GM23248 (cell line): ENCODE measurements at regions not wholly inside any gene's neighbourhood (a gene's known extent, or its start where the extent isn't known, plus 50 kb on each side); places are given as distances from the start of the nearest gene placed in this dataset.

ENCODE experiments used
- DNase-seq: peaks from one replicate; pipeline ENCODE4 v3.0.0-alpha.2; 2015
- H2AFZ ChIP-seq: fragments of 200-600 bp; sonication (generic); 2 replicates; pipeline ENCODE4 v1.6.1; 2016; ENCODE audit warnings: antibody characterized with exemption
- H3F3A ChIP-seq: fragments of 200-600 bp; sonication (generic); 2 replicates; pipeline ENCODE4 v1.6.1; 2016; ENCODE audit warnings: mild to moderate bottlenecking, antibody characterized with exemption, mixed run types; ENCODE audit not compliant: insufficient read depth
- H3K27ac ChIP-seq: fragments of 200-600 bp; sonication (generic); 2 replicates; pipeline ENCODE4 v1.5.1; 2016; ENCODE audit warnings: mild to moderate bottlenecking
- H3K27me3 ChIP-seq: fragments of 200-600 bp; sonication (generic); replicated peaks from 2 replicates; pipeline ENCODE4 v1.6.1; 2016; ENCODE audit warnings: mild to moderate bottlenecking; ENCODE audit not compliant: insufficient read depth
- H3K36me3 ChIP-seq: fragments of 200-600 bp; sonication (generic); 2 replicates; pipeline ENCODE4 v1.6.1; 2016; ENCODE audit warnings: low read depth, mild to moderate bottlenecking
- H3K4me1 ChIP-seq: fragments of 200-600 bp; sonication (generic); 2 replicates; pipeline ENCODE4 v1.6.1; 2016; ENCODE audit warnings: mild to moderate bottlenecking; ENCODE audit not compliant: insufficient read depth
- H3K4me2 ChIP-seq: fragments of 200-600 bp; sonication (generic); one replicate; pipeline ENCODE4 v1.6.1; 2016; ENCODE audit warnings: mild to moderate bottlenecking; ENCODE audit not compliant: unreplicated experiment
- H3K4me3 ChIP-seq: fragments of 200-600 bp; sonication (generic); 2 replicates; pipeline ENCODE4 v1.5.1; 2016; ENCODE audit warnings: mild to moderate bottlenecking
- H3K79me2 ChIP-seq: fragments of 200-600 bp; sonication (generic); 2 replicates; pipeline ENCODE4 v1.6.1; 2016; ENCODE audit warnings: mild to moderate bottlenecking; ENCODE audit not compliant: insufficient read depth
- H3K9ac ChIP-seq: fragments of 200-600 bp; sonication (generic); 2 replicates; pipeline ENCODE4 v1.6.1; 2016; ENCODE audit warnings: mild to moderate bottlenecking
- H3K9me2 ChIP-seq: fragments of 200-600 bp; sonication (generic); 2 replicates; pipeline ENCODE4 v1.6.1; 2016; ENCODE audit warnings: mixed run types, mild to moderate bottlenecking, moderate library complexity; ENCODE audit not compliant: insufficient read depth
- H3K9me3 ChIP-seq: fragments of 200-600 bp; sonication (generic); one replicate; pipeline ENCODE4 v1.6.1; 2017; ENCODE audit warnings: low read depth
- H4K20me1 ChIP-seq: fragments of 200-600 bp; sonication (generic); 2 replicates; pipeline ENCODE4 v1.6.0; 2016; ENCODE audit not compliant: insufficient read depth
- EZH2 ChIP-seq: fragments of 200-600 bp; sonication (generic); IDR thresholded peaks from 2 replicates; pipeline ENCODE4 v1.6.1; 2018; ENCODE audit warnings: antibody characterized with exemption, mild to moderate bottlenecking; ENCODE audit not compliant: insufficient read depth, poor library complexity, severe bottlenecking
- EZH2phosphoT487 ChIP-seq: fragments of 200-600 bp; sonication (generic); IDR thresholded peaks from 2 replicates; pipeline ENCODE4 v1.6.1; 2018; ENCODE audit warnings: antibody characterized with exemption, moderate library complexity, mild to moderate bottlenecking, low read depth; ENCODE audit not compliant: insufficient read depth
- WGBS, 2 experiments: methylation state at CpG; one replicate each; pipeline ENCODE4 v1.1.6; 2015 to 2017; ENCODE audit warnings: low lambda C conversion rate in 2 of 2, low coverage in 1 of 2; ENCODE audit errors: missing lambda C conversion rate in 2 of 2; 5-methylcytosine and 5-hydroxymethylcytosine counted together
- in situ Hi-C: fragments of 300-500 bp; cut with MboI; formaldehyde crosslinking; loops from 2 replicates; pipeline ENCODE4 v1.15.0; 2020

- no peak for DNase-seq
- TF ChIP-seq EZH2phosphoT487 (no peak), EZH2 (no peak)
- no peak overlapping the region for H3K27ac ChIP-seq
- H3K36me3 ChIP-seq: no peaks in the 10 kb centered on the region
- no peak overlapping the region for H3K4me3 ChIP-seq
- H3K27me3 ChIP-seq: no peaks in the 10 kb centered on the region
- no peaks in the 10 kb centered on the region for H3K79me2 ChIP-seq
- no peaks in the 10 kb centered on the region for H3K9me3 ChIP-seq
- no peaks in the 10 kb centered on the region for H3K9me2 ChIP-seq
- no peaks in the 10 kb centered on the region for H4K20me1 ChIP-seq
- H2AFZ ChIP-seq: no peak overlapping the region
- no peak overlapping the region for H3K4me2 ChIP-seq
- H3F3A ChIP-seq: no peaks in the 10 kb centered on the region
- no peak overlapping the region for H3K9ac ChIP-seq
- H3K4me1 ChIP-seq: no peaks in the 10 kb centered on the region
- WGBS, 2 experiments: 13 to 31% methylated on average over 1 of the region's 1 CpG
- in situ Hi-C loops: no loop called here
These were observed 407.0 kb downstream of the DSEL start for GRCh38 chr18:67109535-67109934.

GRCh38 chr18:67108894-67109293 lies 407.6 kb downstream of the DSEL start:
- H3K4me3 ChIP-seq: no peak overlapping the region
- TF ChIP-seq EZH2 (no peak), EZH2phosphoT487 (no peak)
- H3K9me2 ChIP-seq: no peaks in the 10 kb centered on the region
- H3K36me3 ChIP-seq: no peaks in the 10 kb centered on the region
- no peaks in the 10 kb centered on the region for H4K20me1 ChIP-seq
- no peaks in the 10 kb centered on the region for H3K79me2 ChIP-seq
- DNase-seq: no peak
- no peak overlapping the region for H3K27ac ChIP-seq
- H3K4me1 ChIP-seq: no peaks in the 10 kb centered on the region
- H3F3A ChIP-seq: no peaks in the 10 kb centered on the region
- in situ Hi-C loops: no loop called here
- 71 to 73% methylated on average over 3 of the region's 3 CpGs for WGBS, 2 experiments
- H2AFZ ChIP-seq: no peak overlapping the region
- H3K4me2 ChIP-seq: no peak overlapping the region
- H3K9ac ChIP-seq: no peak overlapping the region
- no peaks in the 10 kb centered on the region for H3K9me3 ChIP-seq
- H3K27me3 ChIP-seq: 0 out of 2 replicates have a peak, but pooled peaks cover 4% of the 10 kb centered on the region

- Histone ChIP-seq H3K36me3 (no peaks in the 10 kb centered on the region), H3K27me3 (0 out of 2 replicates have a peak, but pooled peaks cover 4% of the 10 kb centered on the region), H4K20me1 (no peaks in the 10 kb centered on the region), H3K4me3 (no peak overlapping the region), H2AFZ (no peak overlapping the region), H3K9ac (no peak overlapping the region), H3K27ac (no peak overlapping the region), H3K9me2 (no peaks in the 10 kb centered on the region), H3K4me1 (no peaks in the 10 kb centered on the region), H3F3A (no peaks in the 10 kb centered on the region), H3K79me2 (no peaks in the 10 kb centered on the region), H3K9me3 (no peaks in the 10 kb centered on the region), H3K4me2 (no peak overlapping the region)
- peak; percentile 84 for DNase-seq
- in situ Hi-C loops: no loop called here
- 47 to 48% methylated on average over 7 of the region's 7 CpGs for WGBS, 2 experiments
- no peak for TF ChIP-seq EZH2phosphoT487
- no peak for TF ChIP-seq EZH2
These were observed 411.7 kb downstream of the DSEL start for GRCh38 chr18:67104700-67105284.

- no peak overlapping the region for H3K4me3 ChIP-seq
- TF ChIP-seq EZH2phosphoT487 (no peak), EZH2 (no peak)
- H3F3A ChIP-seq: no peaks in the 10 kb centered on the region
- H3K4me1 ChIP-seq: no peaks in the 10 kb centered on the region
- H3K27me3 ChIP-seq: no peaks in the 10 kb centered on the region
- H3K9ac ChIP-seq: no peak overlapping the region
- no peak overlapping the region for H3K27ac ChIP-seq
- H4K20me1 ChIP-seq: no peaks in the 10 kb centered on the region
- in situ Hi-C loops: no loop called here
- H3K9me3 ChIP-seq: no peaks in the 10 kb centered on the region
- H3K36me3 ChIP-seq: no peaks in the 10 kb centered on the region
- no peaks in the 10 kb centered on the region for H3K79me2 ChIP-seq
- no peak overlapping the region for H3K4me2 ChIP-seq
- no peak overlapping the region for H2AFZ ChIP-seq
- H3K9me2 ChIP-seq: no peaks in the 10 kb centered on the region
- WGBS, 2 experiments: 11 to 17% methylated on average over 2 of the region's 2 CpGs
- no peak for DNase-seq
These were observed 422.4 kb downstream of the DSEL start for GRCh38 chr18:67094123-67094522.

- Histone ChIP-seq H3K4me2 (no peak overlapping the region), H3K9me2 (no peaks in the 10 kb centered on the region), H3K79me2 (no peaks in the 10 kb centered on the region), H3K27me3 (no peaks in the 10 kb centered on the region), H3F3A (no peaks in the 10 kb centered on the region), H3K9me3 (no peaks in the 10 kb centered on the region), H3K9ac (no peak overlapping the region), H3K27ac (no peak overlapping the region), H2AFZ (no peak overlapping the region), H3K36me3 (no peaks in the 10 kb centered on the region), H4K20me1 (no peaks in the 10 kb centered on the region), H3K4me3 (no peak overlapping the region), H3K4me1 (no peaks in the 10 kb centered on the region)
- TF ChIP-seq EZH2phosphoT487 (no peak), EZH2 (no peak)
- 19 to 20% methylated on average over 1 of the region's 1 CpG for WGBS, 2 experiments
- no peak for DNase-seq
- in situ Hi-C loops: no loop called here
These were observed 424.4 kb downstream of the DSEL start for GRCh38 chr18:67092141-67092540.
